ENCODE measurements at regions not wholly inside any gene's neighbourhood (a gene's known extent, or its start where the extent isn't known, plus 50 kb on each side); places are given as distances from the start of the nearest gene placed in this dataset.

- H3K27ac Mint-ChIP-seq, result no peak overlapping the region
- no peaks in the 10 kb centered on the region for H3K4me1 Mint-ChIP-seq (ENCODE audit: low read depth)
- no peaks in the 10 kb centered on the region for H3K36me3 Mint-ChIP-seq (ENCODE audit: low read depth)
- H3K4me3 Mint-ChIP-seq, result no peak overlapping the region
- no peaks in the 10 kb centered on the region for H3K9me3 Mint-ChIP-seq
- H3K27me3 Mint-ChIP-seq (ENCODE audit: low read depth), result no peaks in the 10 kb centered on the region
Observed at GRCh38 chr5:74069741-74070140, 443.7 kb downstream of the ARHGEF28 start.

GRCh38 chr5:74067748-74068541, 441.9 kb downstream of the ARHGEF28 start:
- no peaks in the 10 kb centered on the region for H3K4me1 Mint-ChIP-seq (ENCODE audit: low read depth)
- no peak overlapping the region for H3K4me3 Mint-ChIP-seq
- H3K27ac Mint-ChIP-seq, result no peak overlapping the region
- no peaks in the 10 kb centered on the region for H3K36me3 Mint-ChIP-seq (ENCODE audit: low read depth)
- peaks cover 6% of the 10 kb centered on the region for H3K27me3 Mint-ChIP-seq (ENCODE audit: low read depth)
- no peaks in the 10 kb centered on the region for H3K9me3 Mint-ChIP-seq

GRCh38 chr5:74064911-74065310, 438.9 kb downstream of the ARHGEF28 start:
- Mint-ChIP-seq H3K27ac (no peak overlapping the region), H3K36me3 (ENCODE audit: low read depth) (no peaks in the 10 kb centered on the region), H3K4me3 (no peak overlapping the region)

GRCh38 chr5:74064225-74064624, 438.2 kb downstream of the ARHGEF28 start:
- H3K4me3 Mint-ChIP-seq, result no peak overlapping the region
- H3K9me3 Mint-ChIP-seq, result no peaks in the 10 kb centered on the region
- peaks cover 6% of the 10 kb centered on the region for H3K27me3 Mint-ChIP-seq (ENCODE audit: low read depth)
- no peak overlapping the region for H3K27ac Mint-ChIP-seq
- H3K4me1 Mint-ChIP-seq (ENCODE audit: low read depth), result no peaks in the 10 kb centered on the region
- no peaks in the 10 kb centered on the region for H3K36me3 Mint-ChIP-seq (ENCODE audit: low read depth)

More at GRCh38 chr5:74064911-74065310, 438.9 kb downstream of the ARHGEF28 start:
- Mint-ChIP-seq H3K9me3 (no peaks in the 10 kb centered on the region), H3K4me1 (ENCODE audit: low read depth) (no peaks in the 10 kb centered on the region), H3K27me3 (ENCODE audit: low read depth) (peaks cover 6% of the 10 kb centered on the region)

GRCh38 chr5:74063821-74064220, 437.8 kb downstream of the ARHGEF28 start:
- no peaks in the 10 kb centered on the region for H3K36me3 Mint-ChIP-seq (ENCODE audit: low read depth)
- no peaks in the 10 kb centered on the region for H3K4me1 Mint-ChIP-seq (ENCODE audit: low read depth)
- H3K27me3 Mint-ChIP-seq (ENCODE audit: low read depth), result peaks cover 6% of the 10 kb centered on the region
- no peak overlapping the region for H3K27ac Mint-ChIP-seq
- no peaks in the 10 kb centered on the region for H3K9me3 Mint-ChIP-seq
- H3K4me3 Mint-ChIP-seq, result no peak overlapping the region

- Mint-ChIP-seq H3K27ac (no peak overlapping the region), H3K36me3 (ENCODE audit: low read depth) (no peaks in the 10 kb centered on the region), H3K4me3 (no peak overlapping the region), H3K4me1 (ENCODE audit: low read depth) (no peaks in the 10 kb centered on the region), H3K9me3 (no peaks in the 10 kb centered on the region), H3K27me3 (ENCODE audit: low read depth) (peaks cover 8% of the 10 kb centered on the region)
Observed at GRCh38 chr5:74063346-74063745, 437.4 kb downstream of the ARHGEF28 start.

GRCh38 chr5:74061292-74061691, 435.3 kb downstream of the ARHGEF28 start:
- H3K36me3 Mint-ChIP-seq (ENCODE audit: low read depth), result no peaks in the 10 kb centered on the region
- H3K4me3 Mint-ChIP-seq, result no peak overlapping the region
- H3K27ac Mint-ChIP-seq, result no peak overlapping the region
- no peaks in the 10 kb centered on the region for H3K4me1 Mint-ChIP-seq (ENCODE audit: low read depth)
- peaks cover 11% of the 10 kb centered on the region for H3K27me3 Mint-ChIP-seq (ENCODE audit: low read depth)
- H3K9me3 Mint-ChIP-seq, result no peaks in the 10 kb centered on the region

GRCh38 chr5:74059706-74060105, 433.7 kb downstream of the ARHGEF28 start:
- Mint-ChIP-seq H3K4me1 (ENCODE audit: low read depth) (no peaks in the 10 kb centered on the region), H3K36me3 (ENCODE audit: low read depth) (no peaks in the 10 kb centered on the region), H3K4me3 (no peak overlapping the region), H3K27ac (no peak overlapping the region), H3K9me3 (no peaks in the 10 kb centered on the region), H3K27me3 (ENCODE audit: low read depth) (peaks cover 11% of the 10 kb centered on the region)

GRCh38 chr5:74056789-74057164, 430.8 kb downstream of the ARHGEF28 start:
- H3K36me3 Mint-ChIP-seq (ENCODE audit: low read depth), result no peaks in the 10 kb centered on the region
- H3K4me1 Mint-ChIP-seq (ENCODE audit: low read depth), result no peaks in the 10 kb centered on the region
- H3K27ac Mint-ChIP-seq, result no peak overlapping the region
- no peaks in the 10 kb centered on the region for H3K9me3 Mint-ChIP-seq
- no peak overlapping the region for H3K4me3 Mint-ChIP-seq
- H3K27me3 Mint-ChIP-seq (ENCODE audit: low read depth), result peaks cover 5% of the 10 kb centered on the region

GRCh38 chr5:74056107-74056788, 430.3 kb downstream of the ARHGEF28 start:
- no peaks in the 10 kb centered on the region for H3K9me3 Mint-ChIP-seq
- no peak overlapping the region for H3K27ac Mint-ChIP-seq
- H3K36me3 Mint-ChIP-seq (ENCODE audit: low read depth), result no peaks in the 10 kb centered on the region
- H3K27me3 Mint-ChIP-seq (ENCODE audit: low read depth), result peaks cover 5% of the 10 kb centered on the region
- no peaks in the 10 kb centered on the region for H3K4me1 Mint-ChIP-seq (ENCODE audit: low read depth)
- no peak overlapping the region for H3K4me3 Mint-ChIP-seq

- Mint-ChIP-seq H3K9me3 (no peaks in the 10 kb centered on the region), H3K27ac (no peak overlapping the region), H3K27me3 (ENCODE audit: low read depth) (peaks cover 5% of the 10 kb centered on the region), H3K4me3 (no peak overlapping the region), H3K36me3 (ENCODE audit: low read depth) (no peaks in the 10 kb centered on the region), H3K4me1 (ENCODE audit: low read depth) (no peaks in the 10 kb centered on the region)
Observed at GRCh38 chr5:74055486-74056106, 429.6 kb downstream of the ARHGEF28 start.

- no peaks in the 10 kb centered on the region for H3K9me3 Mint-ChIP-seq
- H3K4me3 Mint-ChIP-seq, result no peak overlapping the region
- H3K27ac Mint-ChIP-seq, result no peak overlapping the region
- no peaks in the 10 kb centered on the region for H3K4me1 Mint-ChIP-seq (ENCODE audit: low read depth)
- no peaks in the 10 kb centered on the region for H3K36me3 Mint-ChIP-seq (ENCODE audit: low read depth)
- H3K27me3 Mint-ChIP-seq (ENCODE audit: low read depth), result peaks cover 5% of the 10 kb centered on the region
Observed at GRCh38 chr5:74054641-74055421, 428.8 kb downstream of the ARHGEF28 start.

GRCh38 chr5:74054139-74054538, 428.1 kb downstream of the ARHGEF28 start:
- H3K9me3 Mint-ChIP-seq, result no peaks in the 10 kb centered on the region
- no peaks in the 10 kb centered on the region for H3K4me1 Mint-ChIP-seq (ENCODE audit: low read depth)
- no peak overlapping the region for H3K27ac Mint-ChIP-seq
- no peak overlapping the region for H3K4me3 Mint-ChIP-seq
- H3K27me3 Mint-ChIP-seq (ENCODE audit: low read depth), result peaks cover 5% of the 10 kb centered on the region
- no peaks in the 10 kb centered on the region for H3K36me3 Mint-ChIP-seq (ENCODE audit: low read depth)

- H3K27me3 Mint-ChIP-seq (ENCODE audit: low read depth), result peaks cover 3% of the 10 kb centered on the region
- H3K9me3 Mint-ChIP-seq, result no peaks in the 10 kb centered on the region
- no peaks in the 10 kb centered on the region for H3K36me3 Mint-ChIP-seq (ENCODE audit: low read depth)
- no peak overlapping the region for H3K4me3 Mint-ChIP-seq
- H3K4me1 Mint-ChIP-seq (ENCODE audit: low read depth), result no peaks in the 10 kb centered on the region
- H3K27ac Mint-ChIP-seq, result no peak overlapping the region
Observed at GRCh38 chr5:74052441-74053221, 426.6 kb downstream of the ARHGEF28 start.
